Fibroblast of peridontal ligament (primary cell): ENCODE measurements at regions not wholly inside any gene's neighbourhood (a gene's known extent, or its start where the extent isn't known, plus 50 kb on each side); places are given as distances from the start of the nearest gene placed in this dataset.

Experiments
- DNase-seq: peaks from one replicate; pipeline ENCODE4 v3.0.0-alpha.2; 2010; ENCODE audit errors: extremely low read depth

GRCh38 chr2:150907466-150907865, 354.2 kb downstream of the RBM43 start:
- DNase-seq: no peak

- DNase-seq: peak; percentile 67
These were observed 358.2 kb downstream of the RBM43 start for GRCh38 chr2:150903461-150903860.

- no peak for DNase-seq
These were observed 358.6 kb downstream of the RBM43 start for GRCh38 chr2:150903055-150903454.

GRCh38 chr2:150900913-150901312, 360.8 kb downstream of the RBM43 start:
- DNase-seq: no peak

GRCh38 chr2:150895968-150896367, 365.7 kb downstream of the RBM43 start:
- no peak for DNase-seq

GRCh38 chr2:150889141-150889540, 372.5 kb downstream of the RBM43 start:
- no peak for DNase-seq

- peak; percentile 43 for DNase-seq
These were observed 373.3 kb downstream of the RBM43 start for GRCh38 chr2:150888337-150888736.

- no peak for DNase-seq
These were observed 373.7 kb downstream of the RBM43 start for GRCh38 chr2:150887926-150888325.

- DNase-seq: no peak
These were observed 375.8 kb downstream of the RBM43 start for GRCh38 chr2:150885774-150886386.

- no peak for DNase-seq
These were observed 376.4 kb downstream of the RBM43 start for GRCh38 chr2:150885236-150885635.

GRCh38 chr2:150883613-150883895, 378.1 kb downstream of the RBM43 start:
- no peak for DNase-seq

- DNase-seq: no peak
These were observed 378.7 kb downstream of the RBM43 start for GRCh38 chr2:150882751-150883612.

- DNase-seq: no peak
These were observed 380.7 kb downstream of the RBM43 start for GRCh38 chr2:150880986-150881385.

GRCh38 chr2:150878356-150878755, 383.3 kb downstream of the RBM43 start:
- peak; percentile 21 for DNase-seq

- DNase-seq: peak; percentile 84
These were observed 385.3 kb downstream of the RBM43 start for GRCh38 chr2:150876251-150876950.

- DNase-seq: no peak
These were observed 385.9 kb upstream of the RND3 start for GRCh38 chr2:150873396-150873772.

- peak; percentile 42 for DNase-seq
These were observed 385.4 kb upstream of the RND3 start for GRCh38 chr2:150872756-150873395.

- peak; percentile 80 for DNase-seq
These were observed 379.0 kb upstream of the RND3 start for GRCh38 chr2:150866431-150866830.

GRCh38 chr2:150863691-150864090, 376.2 kb upstream of the RND3 start:
- no peak for DNase-seq

- no peak for DNase-seq
These were observed 372.8 kb upstream of the RND3 start for GRCh38 chr2:150860301-150860700.

GRCh38 chr2:150859877-150860276, 372.4 kb upstream of the RND3 start:
- no peak for DNase-seq

- DNase-seq: no peak
These were observed 371.7 kb upstream of the RND3 start for GRCh38 chr2:150859162-150859561.
